SK-N-SH (cell line): ENCODE measurements at regions not wholly inside any gene's neighbourhood (a gene's known extent, or its start where the extent isn't known, plus 50 kb on each side); places are given as distances from the start of the nearest gene placed in this dataset.

ENCODE experiments used
- CTCF ChIA-PET: fragments of 300-600, 350-600 bp; formaldehyde crosslinking; extraction: SDS; loops from one replicate; lab custom pipeline; 2021; lab: Yijun Ruan, JAX
- POLR2A ChIA-PET: fragments of 350-600 bp; sonication (Branson Sonifier 250); formaldehyde crosslinking; extraction: SDS; loops from one replicate; lab custom pipeline; 2020; ENCODE audit warnings: antibody characterized with exemption, inconsistent platforms; lab: Yijun Ruan, JAX
- DNase-seq: peaks from one replicate; pipeline ENCODE4 v3.0.0; 2012
- H2AFZ ChIP-seq: fragments of 200-600 bp; sonication (generic); 2 replicates; pipeline ENCODE4 v1.8.1; 2016; ENCODE audit warnings: antibody characterized with exemption, mild to moderate bottlenecking, low read depth
- H3F3A ChIP-seq: fragments of 200-600 bp; sonication (generic); replicated peaks from 2 replicates; pipeline ENCODE3; 2016; ENCODE audit warnings: antibody characterized with exemption, mild to moderate bottlenecking; ENCODE audit not compliant: insufficient read depth
- H3K27ac ChIP-seq, 2 experiments: fragments of 200-500 bp in 1 of 2; fragments of 200-600 bp in 1 of 2; sonication (Bioruptor generic) in 1 of 2; sonication (generic), shearing (Covaris generic) in 1 of 2; 2 replicates each; pipeline versions ENCODE4 v1.5.1 to v1.6.1; 2014 to 2016; ENCODE audit warnings: low read depth in 2 of 2, inconsistent platforms in 1 of 2, low read length in 1 of 2, mild to moderate bottlenecking in 1 of 2, mixed read lengths in 1 of 2
- H3K27me3 ChIP-seq: fragments of 200-600 bp; sonication (generic), shearing (Covaris generic); 2 replicates; pipeline ENCODE4 v1.6.1; 2016; ENCODE audit warnings: mixed run types; ENCODE audit not compliant: insufficient read depth
- H3K36me3 ChIP-seq, 2 experiments: fragments of 200-500 bp in 1 of 2; fragments of 200-600 bp in 1 of 2; sonication (Bioruptor generic) in 1 of 2; sonication (generic) in 1 of 2; replicated peaks in 1 of 2; 2 replicates each; pipeline versions ENCODE3 to v1.5.1; 2014 to 2016; ENCODE audit warnings: low read length in 1 of 2, mild to moderate bottlenecking in 1 of 2; ENCODE audit not compliant: insufficient read depth in 2 of 2, control insufficient read depth in 1 of 2
- H3K4me1 ChIP-seq, 2 experiments: fragments of 200-500 bp in 1 of 2; fragments of 200-600 bp in 1 of 2; sonication (Bioruptor generic) in 1 of 2; sonication (generic), shearing (Covaris generic) in 1 of 2; 2 replicates each; pipeline versions ENCODE4 v1.5.1 to v1.6.1; 2014 to 2016; ENCODE audit warnings: low read depth in 1 of 2, low read length in 1 of 2, mixed run types in 1 of 2; ENCODE audit not compliant: insufficient read depth in 2 of 2, control insufficient read depth in 1 of 2
- H3K4me2 ChIP-seq: fragments of 200-600 bp; sonication (generic), shearing (Covaris generic); 2 replicates; pipeline ENCODE4 v1.6.1; 2017; ENCODE audit warnings: mixed run types
- H3K4me3 ChIP-seq, 2 experiments: fragments of 200-500 bp in 1 of 2; fragments of 200-600 bp in 1 of 2; sonication (Bioruptor generic) in 1 of 2; sonication (generic), shearing (Covaris generic) in 1 of 2; 2 replicates each; pipeline versions ENCODE4 v1.5.1 to v1.8.1; 2014 to 2016; ENCODE audit warnings: low read depth in 2 of 2, inconsistent platforms in 1 of 2, low read length in 1 of 2, mild to moderate bottlenecking in 1 of 2, mixed read lengths in 1 of 2, moderate library complexity in 1 of 2
- H3K79me2 ChIP-seq: fragments of 200-600 bp; sonication (generic); 2 replicates; pipeline ENCODE4 v1.8.1; 2017; ENCODE audit warnings: mild to moderate bottlenecking; ENCODE audit not compliant: insufficient read depth
- H3K9ac ChIP-seq: fragments of 200-600 bp; sonication (generic); 2 replicates; pipeline ENCODE4 v1.6.1; 2017; ENCODE audit warnings: mixed run types
- H3K9me2 ChIP-seq: fragments of 200-600 bp; sonication (generic); 2 replicates; pipeline ENCODE4 v1.6.1; 2017; ENCODE audit warnings: mixed run types
- H3K9me3 ChIP-seq: fragments of 200-600 bp; sonication (generic); 2 replicates; pipeline ENCODE4 v1.6.1; 2017; ENCODE audit warnings: mixed run types, mild to moderate bottlenecking, moderate library complexity
- H4K20me1 ChIP-seq: fragments of 200-600 bp; sonication (generic); 2 replicates; pipeline ENCODE4 v1.6.1; 2017; ENCODE audit warnings: mild to moderate bottlenecking, mixed run types; ENCODE audit not compliant: insufficient read depth
- CHD2 ChIP-seq: fragments of 150-350 bp; IDR thresholded peaks from 2 replicates; pipeline ENCODE4 v1.6.1; 2018; ENCODE audit warnings: low read length; ENCODE audit not compliant: partially characterized antibody
- CTCF ChIP-seq: fragments of 200-600 bp; sonication (generic); IDR thresholded peaks from 2 replicates; pipeline ENCODE4 v1.6.1; 2017; ENCODE audit warnings: antibody characterized with exemption, mild to moderate bottlenecking, moderate library complexity
- EZH2phosphoT487 ChIP-seq: fragments of 200-600 bp; sonication (generic); IDR thresholded peaks from 2 replicates; pipeline ENCODE4 v1.6.1; 2017; ENCODE audit warnings: low read depth, mixed run types, mild to moderate bottlenecking, antibody characterized with exemption, moderate library complexity, borderline replicate concordance
- FOSL2 ChIP-seq: IDR thresholded peaks from 2 replicates; pipeline ENCODE4 v1.4.0; 2012; ENCODE audit warnings: low read depth, mild to moderate bottlenecking, moderate library complexity, borderline replicate concordance
- GABPA ChIP-seq: IDR thresholded peaks from 2 replicates; pipeline ENCODE4 v1.4.0; 2012; ENCODE audit warnings: low read depth, mild to moderate bottlenecking
- GATA2 ChIP-seq: sonication (generic); formaldehyde crosslinking; IDR thresholded peaks from 2 replicates; pipeline ENCODE4 v1.5.0; 2020; ENCODE audit warnings: mild to moderate bottlenecking, missing genetic modification reagents
- JUND ChIP-seq: IDR thresholded peaks from 2 replicates; pipeline ENCODE4 v1.4.0; 2012
- MAX ChIP-seq: IDR thresholded peaks from 2 replicates; pipeline ENCODE4 v1.4.0; 2012; ENCODE audit warnings: low read depth
- NFIC ChIP-seq: IDR thresholded peaks from 2 replicates; pipeline ENCODE4 v1.4.0; 2012; ENCODE audit warnings: borderline replicate concordance
- PBX3 ChIP-seq: IDR thresholded peaks from 2 replicates; pipeline ENCODE4; 2012
- POLR2AphosphoS5 ChIP-seq: IDR thresholded peaks from 2 replicates; pipeline ENCODE4 v1.6.1; 2012; ENCODE audit warnings: low read depth, low read length
- RAD21 ChIP-seq: IDR thresholded peaks from 2 replicates; pipeline ENCODE4 v1.6.1; 2012; ENCODE audit warnings: mild to moderate bottlenecking, low read length
- RFX5 ChIP-seq: IDR thresholded peaks from 2 replicates; pipeline ENCODE4 v1.6.1; 2012; ENCODE audit warnings: mild to moderate bottlenecking, improper control_type of control experiment, low read length
- RXRA ChIP-seq: IDR thresholded peaks from 2 replicates; pipeline ENCODE4 v1.4.0; 2012; ENCODE audit warnings: low read depth, mild to moderate bottlenecking, borderline replicate concordance
- SMC3 ChIP-seq: IDR thresholded peaks from 2 replicates; pipeline ENCODE4 v1.6.1; 2012; ENCODE audit warnings: low read depth, low read length, improper control_type of control experiment
- TAF1 ChIP-seq: IDR thresholded peaks from 2 replicates; pipeline ENCODE4 v1.6.1; 2012; ENCODE audit warnings: low read depth, mild to moderate bottlenecking, low read length, moderate library complexity, borderline replicate concordance
- TCF12 ChIP-seq: IDR thresholded peaks from 2 replicates; pipeline ENCODE4 v1.4.0; 2012
- TEAD4 ChIP-seq: IDR thresholded peaks from 2 replicates; pipeline ENCODE4 v1.4.0; 2012; ENCODE audit warnings: mild to moderate bottlenecking, borderline replicate concordance; ENCODE audit not compliant: insufficient read depth
- USF2 ChIP-seq: fragments of 150-350 bp; IDR thresholded peaks from 2 replicates; pipeline ENCODE4 v1.6.1; 2017; ENCODE audit warnings: antibody characterized with exemption, low read length, low read depth, borderline replicate concordance
- YY1 ChIP-seq: IDR thresholded peaks from 2 replicates; pipeline ENCODE4 v1.4.0; 2012; ENCODE audit warnings: low read depth, mild to moderate bottlenecking
- ZBTB33 ChIP-seq: IDR thresholded peaks from 2 replicates; pipeline ENCODE4 v1.4.0; 2012; ENCODE audit warnings: low read depth, borderline replicate concordance
- WGBS: methylation state at CpG from one replicate; pipeline ENCODE4 v1.1.6; 2017; ENCODE audit warnings: low lambda C conversion rate; 5-methylcytosine and 5-hydroxymethylcytosine counted together

- Histone ChIP-seq H3K27ac (no peak overlapping the region), H3K4me3 (no peak overlapping the region), H2AFZ (no peak overlapping the region), H3K27me3 (no peaks in the 10 kb centered on the region), H3K79me2 (no peaks in the 10 kb centered on the region), H3K36me3 (no peaks in the 10 kb centered on the region), H3K9me2 (no peaks in the 10 kb centered on the region), H3F3A (no peaks in the 10 kb centered on the region), H3K4me1 (no peaks in the 10 kb centered on the region), H3K4me2 (no peak overlapping the region), H4K20me1 (no peaks in the 10 kb centered on the region), H3K9me3 (no peaks in the 10 kb centered on the region), H3K9ac (no peak overlapping the region)
- WGBS, result 2% methylated on average over 7 of the region's 7 CpGs
- CTCF ChIA-PET, result no interaction called here
- no peak for TF ChIP-seq SMC3
- TF ChIP-seq GABPA, result no peak
- no peak for TF ChIP-seq TCF12
- no peak for TF ChIP-seq PBX3
- TF ChIP-seq RXRA, result no peak
- TF ChIP-seq CHD2, result no peak
- no peak for TF ChIP-seq NFIC
- no peak for TF ChIP-seq YY1
- POLR2A ChIA-PET, result no interaction called here
- DNase-seq, result no peak
Observed at GRCh38 chr7:21084286-21084685, 297.6 kb upstream of the SP8 start.

- no peaks in the 10 kb centered on the region for H3F3A ChIP-seq
- POLR2A ChIA-PET, result no interaction called here
- H3K4me2 ChIP-seq, result no peak overlapping the region
- no peak for TF ChIP-seq JUND
- no peak for TF ChIP-seq NFIC
- TF ChIP-seq GATA2 (CRISPR knock-in tag), result no peak
- no peak for TF ChIP-seq FOSL2
- TF ChIP-seq CHD2, result no peak
- no peak for TF ChIP-seq RFX5
- no peak for TF ChIP-seq TEAD4
- no peak for TF ChIP-seq USF2
- TF ChIP-seq RAD21, result no peak
- no peak for TF ChIP-seq RXRA
- TF ChIP-seq SMC3, result no peak
- TF ChIP-seq ZBTB33, result no peak
- no peak for TF ChIP-seq TAF1
- no peak for TF ChIP-seq MAX
- TF ChIP-seq POLR2AphosphoS5, result no peak
- no peak for TF ChIP-seq YY1
- TF ChIP-seq CTCF, result no peak
- TF ChIP-seq EZH2phosphoT487, result no peak
- TF ChIP-seq, all 33 proteins: peak for 0
- Histone ChIP-seq H3K27ac (no peak overlapping the region), H3K9ac (no peak overlapping the region), H4K20me1 (no peaks in the 10 kb centered on the region), H3K36me3 (no peaks in the 10 kb centered on the region), H3K27me3 (no peaks in the 10 kb centered on the region), H3K4me1 (no peaks in the 10 kb centered on the region), H3K4me3 (no peak overlapping the region), H2AFZ (no peak overlapping the region), H3K79me2 (no peaks in the 10 kb centered on the region), H3K9me2 (no peaks in the 10 kb centered on the region), H3K9me3 (no peaks in the 10 kb centered on the region)
- CTCF ChIA-PET, result no interaction called here
- DNase-seq, result no peak
Observed at GRCh38 chr7:21086688-21087087, 300.0 kb upstream of the SP8 start.
